ENCODE measurements at regions not wholly inside any gene's neighbourhood (a gene's known extent, or its start where the extent isn't known, plus 50 kb on each side); places are given as distances from the start of the nearest gene placed in this dataset.

DNA sequence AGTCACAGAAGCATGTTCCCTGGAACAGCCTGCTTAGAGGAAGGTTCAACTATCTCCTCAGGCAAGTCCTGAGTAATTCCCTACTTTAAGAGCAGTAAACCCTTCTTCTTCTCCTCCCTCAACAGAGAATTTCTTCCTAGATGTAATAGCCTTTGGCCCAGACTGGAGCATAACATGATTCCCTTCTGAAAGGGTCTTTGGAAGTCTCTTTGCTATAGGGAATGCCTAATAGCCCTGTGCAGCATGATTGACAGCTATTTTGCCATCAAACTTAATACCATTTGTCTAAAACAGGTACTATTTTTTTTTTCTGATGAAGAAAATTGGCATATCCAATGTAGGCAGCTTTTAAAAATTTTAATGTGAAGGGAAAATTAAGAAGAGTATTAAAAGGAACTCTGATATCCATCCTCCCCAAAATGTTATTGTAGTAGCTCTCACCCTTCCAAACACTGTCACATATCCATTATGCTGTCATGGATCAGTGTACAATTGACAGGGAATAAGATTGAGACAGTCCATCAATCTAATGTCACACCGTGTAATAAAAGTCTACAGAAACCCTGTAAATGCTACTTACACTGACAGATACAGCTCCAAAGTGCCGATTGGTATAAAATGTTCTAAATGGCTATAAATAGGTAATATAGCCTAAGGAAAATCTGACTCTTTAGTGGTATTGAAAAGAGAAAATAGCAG, 884.6 kb downstream of the TTLL7 start:
- no peak for TF ChIP-seq GATA3 (IDR thresholded peaks at IDR 0.05; ENCODE audit: low read depth, low read length)
- no peak for TF ChIP-seq GATA2 (IDR thresholded peaks at IDR 0.05; ENCODE audit: low read depth, low read length)
